MM.1S (cell line): ENCODE measurements at regions not wholly inside any gene's neighbourhood (a gene's known extent, or its start where the extent isn't known, plus 50 kb on each side); places are given as distances from the start of the nearest gene placed in this dataset.

ENCODE experiments used
- CTCF ChIP-seq: fragments of 300-600 bp; sonication (generic); IDR thresholded peaks from 2 replicates; pipeline ENCODE4 v1.5.1; 2016; ENCODE audit warnings: antibody characterized with exemption, low read length, mixed read lengths
- EZH2 ChIP-seq: fragments of 300-600 bp; sonication (generic); optimal IDR thresholded peaks from 2 replicates; pipeline ENCODE3; 2017; ENCODE audit warnings: low read depth, mild to moderate bottlenecking, antibody characterized with exemption, low read length, mixed read lengths

- TF ChIP-seq CTCF (no peak), EZH2 (no peak)
Observed at GRCh38 chr18:55105873-55106272, 146.6 kb upstream of the CCDC68 start.
